Stimulated activated memory B cell treated with anti-CD40 and anti-IgM and Interleukin-4, amounts not matched to agents 10 μg/mL and 1 μg/mL and 100 μg/mL, for 72 hours (primary cell): ENCODE measurements at regions not wholly inside any gene's neighbourhood (a gene's known extent, or its start where the extent isn't known, plus 50 kb on each side); places are given as distances from the start of the nearest gene placed in this dataset.

Source experiments
- ATAC-seq: fragments of 150-1000 bp; cut with Tn5 transposase; 2 replicates; pipeline ENCODE4 v1.10.0; 2021
- H3K27ac Mint-ChIP-seq: one replicate; pipeline ENCODE4 v1.8.0; 2022; ENCODE audit warnings: mild to moderate bottlenecking, mixed read lengths
- H3K27me3 Mint-ChIP-seq: one replicate; pipeline ENCODE4 v1.8.0; 2022; ENCODE audit warnings: mixed read lengths
- H3K36me3 Mint-ChIP-seq: one replicate; pipeline ENCODE4 v1.8.0; 2022; ENCODE audit warnings: mixed read lengths
- H3K4me1 Mint-ChIP-seq: one replicate; pipeline ENCODE4 v1.8.0; 2022; ENCODE audit warnings: mixed read lengths
- H3K4me3 Mint-ChIP-seq: one replicate; pipeline ENCODE4 v1.8.0; 2022; ENCODE audit warnings: mild to moderate bottlenecking, moderate library complexity, mixed read lengths
- H3K9me3 Mint-ChIP-seq: one replicate; pipeline ENCODE4 v1.8.0; 2022; ENCODE audit warnings: mixed read lengths

- Mint-ChIP-seq H3K4me3 (no peak overlapping the region), H3K27ac (no peak overlapping the region), H3K36me3 (no peaks in the 10 kb centered on the region)
These were observed 994.1 kb upstream of the ACVR2A start for GRCh38 chr2:146850746-146851145.

GRCh38 chr2:146847846-146848245, 997.0 kb upstream of the ACVR2A start:
- Mint-ChIP-seq H3K27ac (no peak overlapping the region), H3K27me3 (no peaks in the 10 kb centered on the region), H3K4me1 (no peaks in the 10 kb centered on the region), H3K4me3 (no peak overlapping the region), H3K9me3 (no peaks in the 10 kb centered on the region), H3K36me3 (no peaks in the 10 kb centered on the region)
- no peak for ATAC-seq

More at GRCh38 chr2:146850746-146851145, 994.1 kb upstream of the ACVR2A start:
- Mint-ChIP-seq H3K27me3 (no peaks in the 10 kb centered on the region), H3K9me3 (no peaks in the 10 kb centered on the region), H3K4me1 (no peaks in the 10 kb centered on the region)
- ATAC-seq, result no peak

DNA sequence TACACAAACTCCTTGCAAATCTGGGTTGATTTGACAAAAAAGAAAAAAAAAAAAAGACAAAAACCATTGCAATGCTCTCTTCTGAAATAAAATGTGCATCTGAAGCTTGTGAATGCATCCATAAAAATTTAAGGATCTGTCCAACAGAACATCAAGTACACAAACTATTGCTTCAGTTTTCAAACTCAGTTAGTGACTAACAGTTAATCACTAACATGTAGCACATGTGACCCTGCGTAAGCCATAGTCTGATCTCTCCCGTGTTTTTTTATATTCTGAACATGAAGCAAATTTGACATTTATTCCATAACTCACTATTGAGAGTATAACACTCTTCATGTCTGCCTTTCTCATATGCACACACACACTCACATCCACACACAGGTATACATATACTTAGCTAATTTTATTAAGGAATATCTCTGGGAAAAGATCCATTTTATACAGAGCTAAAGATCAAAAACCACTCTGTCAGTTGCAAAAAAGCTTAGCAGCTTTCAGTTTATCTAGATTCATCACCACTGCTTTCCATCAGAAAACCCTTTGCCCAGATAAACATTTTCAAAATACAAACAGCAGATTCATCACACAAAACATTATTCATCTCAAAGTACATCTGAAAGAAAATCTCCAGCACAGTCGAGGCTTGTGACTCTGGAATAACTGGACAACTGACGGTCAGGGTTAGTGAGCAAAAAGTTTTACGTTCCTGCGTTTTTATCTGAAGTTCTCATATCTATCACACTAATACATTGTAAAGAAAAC, 1000.4 kb upstream of the ACVR2A start:
- H3K27ac Mint-ChIP-seq, result no peak overlapping the region
- no peaks in the 10 kb centered on the region for H3K27me3 Mint-ChIP-seq
- H3K4me3 Mint-ChIP-seq, result no peak overlapping the region
- ATAC-seq, result no peak
- H3K9me3 Mint-ChIP-seq, result no peaks in the 10 kb centered on the region
- H3K36me3 Mint-ChIP-seq, result no peaks in the 10 kb centered on the region
- no peaks in the 10 kb centered on the region for H3K4me1 Mint-ChIP-seq

- H3K27me3 Mint-ChIP-seq, result no peaks in the 10 kb centered on the region
- H3K4me1 Mint-ChIP-seq, result no peaks in the 10 kb centered on the region
- no peak overlapping the region for H3K4me3 Mint-ChIP-seq
- ATAC-seq, result no peak
- no peak overlapping the region for H3K27ac Mint-ChIP-seq
- no peaks in the 10 kb centered on the region for H3K9me3 Mint-ChIP-seq
- H3K36me3 Mint-ChIP-seq, result no peaks in the 10 kb centered on the region
These were observed 1007.0 kb upstream of the ACVR2A start for GRCh38 chr2:146837857-146838256.

DNA sequence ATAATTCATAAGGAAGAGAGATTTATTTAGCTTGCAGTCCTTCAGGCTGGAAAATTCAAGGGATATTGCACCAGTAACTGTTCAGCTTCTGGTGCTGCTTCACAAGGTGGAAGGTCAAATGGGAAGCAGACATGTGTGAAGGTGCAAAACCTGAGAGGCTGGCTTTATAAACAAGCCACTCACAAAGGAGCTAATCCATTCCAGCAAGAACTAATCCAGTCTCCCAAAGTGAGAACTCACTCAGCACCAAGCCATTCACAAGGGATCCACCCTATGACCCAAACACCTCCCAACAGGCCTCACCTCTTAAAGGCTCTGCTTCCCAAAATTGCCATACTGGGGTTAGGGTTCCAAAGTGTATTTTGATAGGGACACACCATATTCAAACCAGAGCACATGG, 1018.4 kb upstream of the ACVR2A start:
- ATAC-seq, result no peak
- Mint-ChIP-seq H3K36me3 (no peaks in the 10 kb centered on the region), H3K4me3 (no peak overlapping the region), H3K27ac (no peak overlapping the region), H3K4me1 (no peaks in the 10 kb centered on the region), H3K9me3 (no peaks in the 10 kb centered on the region), H3K27me3 (no peaks in the 10 kb centered on the region)

DNA sequence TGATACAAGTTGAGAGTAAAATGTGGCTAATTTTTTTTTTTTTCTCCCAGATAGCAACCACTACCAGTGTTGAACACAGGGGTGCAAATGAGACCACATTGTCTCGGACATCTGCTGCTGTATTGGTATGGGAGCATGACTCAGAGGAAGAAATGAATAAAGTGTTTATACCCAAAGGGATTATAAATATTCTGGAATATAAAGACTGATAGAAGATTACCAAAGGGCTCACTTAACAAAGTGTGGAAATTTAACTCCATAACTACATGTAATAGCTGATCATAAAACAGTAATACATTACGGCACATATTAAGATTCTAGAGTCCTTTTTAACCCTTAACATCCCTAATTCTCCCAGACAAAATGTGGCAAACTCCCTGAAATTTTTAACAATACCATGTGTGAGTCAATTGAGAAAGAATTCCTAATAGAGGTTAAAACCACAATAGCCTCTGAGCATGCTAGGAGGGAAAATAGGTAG, 1023.0 kb upstream of the ACVR2A start:
- Mint-ChIP-seq H3K4me1 (no peaks in the 10 kb centered on the region), H3K9me3 (no peaks in the 10 kb centered on the region), H3K4me3 (no peak overlapping the region), H3K36me3 (no peaks in the 10 kb centered on the region), H3K27ac (no peak overlapping the region), H3K27me3 (no peaks in the 10 kb centered on the region)
- no peak for ATAC-seq

DNA sequence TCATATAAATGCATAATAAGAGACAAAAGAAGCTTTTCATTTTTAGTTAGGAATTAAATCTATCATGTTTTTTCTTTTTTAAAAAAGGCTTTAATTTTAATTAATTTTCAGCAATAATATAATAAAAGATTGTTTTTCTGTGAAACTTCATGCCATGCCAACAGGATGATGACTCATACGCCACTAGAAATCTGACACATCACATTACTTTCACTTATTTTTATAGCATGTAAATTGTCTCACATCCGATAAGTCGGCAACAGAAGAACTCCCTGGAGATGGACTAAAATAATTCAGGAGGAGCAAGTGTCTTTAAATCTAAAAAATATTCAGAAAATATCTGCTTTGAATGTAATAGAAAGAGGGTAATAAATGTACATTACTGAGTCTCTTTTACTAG, 1024.2 kb upstream of the ACVR2A start:
- no peak for ATAC-seq
- Mint-ChIP-seq H3K27me3 (no peaks in the 10 kb centered on the region), H3K36me3 (no peaks in the 10 kb centered on the region), H3K9me3 (no peaks in the 10 kb centered on the region), H3K27ac (no peak overlapping the region), H3K4me1 (no peaks in the 10 kb centered on the region), H3K4me3 (no peak overlapping the region)

DNA sequence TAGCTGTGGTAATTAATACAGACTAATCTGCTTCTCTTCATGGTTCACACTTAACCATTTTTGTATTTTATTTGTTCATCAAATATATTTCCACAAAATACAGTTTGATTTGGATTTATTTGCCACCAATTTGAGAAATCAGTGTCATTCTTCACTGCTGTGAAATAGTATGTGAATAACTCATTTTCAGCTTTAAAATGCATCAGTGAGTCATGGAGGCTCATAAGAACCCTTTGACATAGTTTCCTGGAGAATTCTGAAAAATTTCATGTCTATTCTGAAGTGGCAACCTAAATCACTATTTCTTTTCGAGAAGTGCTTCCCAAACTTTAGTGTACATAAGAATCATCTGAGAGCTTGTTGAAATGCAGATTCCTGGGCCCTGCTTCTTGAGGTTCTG, 1026.7 kb upstream of the ACVR2A start:
- peaks cover under 1% of the 10 kb centered on the region for H3K9me3 Mint-ChIP-seq
- no peak overlapping the region for H3K4me3 Mint-ChIP-seq
- H3K27me3 Mint-ChIP-seq, result no peaks in the 10 kb centered on the region
- H3K27ac Mint-ChIP-seq, result no peak overlapping the region
- H3K4me1 Mint-ChIP-seq, result no peaks in the 10 kb centered on the region
- no peak for ATAC-seq
- no peaks in the 10 kb centered on the region for H3K36me3 Mint-ChIP-seq

GRCh38 chr2:146817613-146818012, 1027.2 kb upstream of the ACVR2A start:
- no peaks in the 10 kb centered on the region for H3K36me3 Mint-ChIP-seq
- no peak overlapping the region for H3K27ac Mint-ChIP-seq
- H3K27me3 Mint-ChIP-seq, result no peaks in the 10 kb centered on the region
- no peaks in the 10 kb centered on the region for H3K4me1 Mint-ChIP-seq
- ATAC-seq, result no peak
- H3K9me3 Mint-ChIP-seq, result peaks cover 2% of the 10 kb centered on the region
- H3K4me3 Mint-ChIP-seq, result no peak overlapping the region

GRCh38 chr2:146814971-146815370, 1029.9 kb upstream of the ACVR2A start:
- no peaks in the 10 kb centered on the region for H3K27me3 Mint-ChIP-seq
- H3K36me3 Mint-ChIP-seq, result no peaks in the 10 kb centered on the region

DNA sequence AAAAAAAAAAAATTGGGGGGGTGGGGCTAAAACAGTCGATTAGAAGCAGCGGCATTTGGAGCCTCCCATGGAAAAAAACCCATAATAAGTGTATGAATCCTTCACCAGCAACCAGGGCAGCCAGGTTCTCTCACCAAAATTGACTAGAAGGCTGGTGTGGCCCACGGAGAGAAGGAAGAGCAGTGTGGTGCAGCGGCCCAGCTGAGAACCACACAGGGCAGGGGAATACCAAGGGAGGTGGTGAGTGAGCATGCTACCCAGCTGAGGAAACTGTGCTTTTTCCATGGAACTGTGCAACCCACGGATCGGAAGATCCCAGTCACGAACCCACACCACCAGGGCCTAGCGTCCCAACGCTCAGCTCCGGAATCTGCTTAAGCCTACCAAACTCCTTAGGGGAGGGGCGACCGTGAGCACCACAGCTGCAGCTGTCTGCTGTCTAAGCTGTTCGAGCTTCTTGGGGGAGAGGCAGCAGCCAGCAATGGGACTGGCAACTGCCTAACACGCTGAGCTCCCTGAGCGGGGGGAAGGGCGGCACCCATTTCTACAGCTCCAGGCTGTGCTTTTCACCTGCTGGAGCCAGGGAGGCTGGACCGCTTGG, 1037.2 kb upstream of the ACVR2A start:
- Mint-ChIP-seq H3K36me3 (no peaks in the 10 kb centered on the region), H3K27me3 (peaks cover 12% of the 10 kb centered on the region), H3K4me1 (no peaks in the 10 kb centered on the region), H3K27ac (no peak overlapping the region), H3K9me3 (peaks cover 6% of the 10 kb centered on the region), H3K4me3 (no peak overlapping the region)
- ATAC-seq, result no peak

More at GRCh38 chr2:146814971-146815370, 1029.9 kb upstream of the ACVR2A start:
- Mint-ChIP-seq H3K4me1 (no peaks in the 10 kb centered on the region), H3K9me3 (peaks cover 5% of the 10 kb centered on the region), H3K27ac (no peak overlapping the region), H3K4me3 (no peak overlapping the region)
- ATAC-seq, result no peak

- H3K27me3 Mint-ChIP-seq, result peaks cover 12% of the 10 kb centered on the region
- H3K4me3 Mint-ChIP-seq, result no peak overlapping the region
- H3K4me1 Mint-ChIP-seq, result no peaks in the 10 kb centered on the region
- no peak overlapping the region for H3K27ac Mint-ChIP-seq
- no peaks in the 10 kb centered on the region for H3K36me3 Mint-ChIP-seq
- no peak for ATAC-seq
- peaks cover 3% of the 10 kb centered on the region for H3K9me3 Mint-ChIP-seq
These were observed 1038.3 kb upstream of the ACVR2A start for GRCh38 chr2:146806364-146807005.

- Mint-ChIP-seq H3K27ac (no peak overlapping the region), H3K9me3 (peaks cover 3% of the 10 kb centered on the region), H3K4me3 (no peak overlapping the region), H3K36me3 (no peaks in the 10 kb centered on the region), H3K27me3 (peaks cover 10% of the 10 kb centered on the region), H3K4me1 (no peaks in the 10 kb centered on the region)
- no peak for ATAC-seq
These were observed 1040.5 kb upstream of the ACVR2A start for GRCh38 chr2:146804288-146804687.

DNA sequence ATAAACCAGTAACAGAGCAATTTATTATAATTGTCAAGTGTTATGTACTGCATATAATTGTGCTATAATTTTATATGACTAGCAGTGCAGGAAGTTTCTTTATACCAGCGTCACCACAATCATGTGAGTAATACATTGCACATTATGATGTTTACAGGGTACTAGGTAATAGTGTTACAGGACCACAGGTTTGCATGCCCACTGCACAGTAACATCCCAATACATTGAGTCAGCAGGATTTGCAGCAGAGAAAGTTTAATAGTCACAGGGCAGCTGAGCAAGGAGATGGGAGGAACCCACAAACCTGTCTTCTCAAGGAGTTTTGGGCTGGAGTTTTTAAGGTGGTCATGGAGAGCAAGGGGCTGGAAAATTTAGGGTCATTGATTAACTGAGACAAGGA, 1042.9 kb upstream of the ACVR2A start:
- Mint-ChIP-seq H3K36me3 (no peaks in the 10 kb centered on the region), H3K4me1 (no peaks in the 10 kb centered on the region)

DNA sequence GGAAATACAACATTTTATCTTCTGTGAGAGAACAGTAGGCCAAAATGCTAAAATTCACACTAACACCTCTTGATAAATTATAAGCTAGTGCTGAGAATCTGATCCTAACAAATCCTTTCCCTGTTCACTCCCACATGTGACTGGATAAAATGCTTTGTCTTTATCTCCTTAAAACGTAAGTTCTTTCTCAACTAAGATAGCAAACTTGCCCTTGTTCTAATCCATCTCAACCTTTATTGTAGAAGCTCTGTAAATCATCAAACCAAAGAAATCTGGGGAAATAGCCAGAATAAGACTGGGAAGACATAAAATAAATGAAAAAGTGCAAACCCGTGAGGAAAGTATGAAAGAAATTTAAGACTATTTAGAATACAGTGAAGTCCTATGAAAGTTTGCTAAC, 1058.4 kb upstream of the ACVR2A start:
- H3K4me1 Mint-ChIP-seq, result no peaks in the 10 kb centered on the region
- H3K9me3 Mint-ChIP-seq, result no peaks in the 10 kb centered on the region
- ATAC-seq, result no peak
- no peak overlapping the region for H3K27ac Mint-ChIP-seq
- no peaks in the 10 kb centered on the region for H3K36me3 Mint-ChIP-seq
- H3K27me3 Mint-ChIP-seq, result no peaks in the 10 kb centered on the region
- no peak overlapping the region for H3K4me3 Mint-ChIP-seq

More for the DNA sequence above, 1042.9 kb upstream of the ACVR2A start:
- no peaks in the 10 kb centered on the region for H3K27me3 Mint-ChIP-seq
- no peak overlapping the region for H3K4me3 Mint-ChIP-seq
- ATAC-seq, result no peak
- H3K27ac Mint-ChIP-seq, result no peak overlapping the region
- H3K9me3 Mint-ChIP-seq, result no peaks in the 10 kb centered on the region

GRCh38 chr2:146785101-146785500, 1059.7 kb upstream of the ACVR2A start:
- H3K36me3 Mint-ChIP-seq, result no peaks in the 10 kb centered on the region
- H3K9me3 Mint-ChIP-seq, result no peaks in the 10 kb centered on the region
- H3K4me1 Mint-ChIP-seq, result no peaks in the 10 kb centered on the region
- H3K27me3 Mint-ChIP-seq, result no peaks in the 10 kb centered on the region
- ATAC-seq, result no peak
- H3K4me3 Mint-ChIP-seq, result no peak overlapping the region
- H3K27ac Mint-ChIP-seq, result no peak overlapping the region
